SU-DHL-6 (cell line): ENCODE measurements at regions not wholly inside any gene's neighbourhood (a gene's known extent, or its start where the extent isn't known, plus 50 kb on each side); places are given as distances from the start of the nearest gene placed in this dataset.

ENCODE experiments used
- EZH2phosphoT487 ChIP-seq: fragments of 200-600 bp; sonication (generic), shearing (Covaris generic); conservative IDR thresholded peaks from 2 replicates; pipeline ENCODE4 v1.6.1; 2018; ENCODE audit warnings: mild to moderate bottlenecking, antibody characterized with exemption, low read length, moderate library complexity, mixed read lengths
- TF ChIP-seq, protein P1 (sequence below): fragments of 200-600 bp; sonication (generic); IDR thresholded peaks from one replicate; pipeline ENCODE4 v1.5.1; 2017; ENCODE audit warnings: antibody characterized with exemption, mild to moderate bottlenecking, low read length, moderate library complexity; ENCODE audit not compliant: insufficient read depth, poor library complexity, severe bottlenecking

DNA sequence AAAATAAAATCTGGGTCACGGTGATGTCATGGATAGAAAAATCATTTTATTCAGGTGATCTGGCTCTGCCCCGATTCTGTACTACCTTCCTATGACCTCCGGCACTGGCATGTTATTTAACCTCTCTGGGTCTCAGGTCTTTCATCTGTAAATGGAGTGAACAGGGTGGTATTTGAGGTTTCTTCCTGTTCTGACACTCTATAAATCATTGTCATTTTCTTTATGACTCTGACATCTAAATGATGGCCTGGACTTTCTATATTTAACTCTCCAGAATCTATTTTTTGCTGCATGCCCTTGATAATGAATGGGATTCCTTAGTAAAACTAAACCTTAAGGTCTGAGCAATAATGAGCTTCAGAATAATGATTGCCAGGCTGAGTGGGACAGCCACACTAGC is 422.0 kb upstream of the CNKSR2 start:
- TF ChIP-seq, protein P1, sequence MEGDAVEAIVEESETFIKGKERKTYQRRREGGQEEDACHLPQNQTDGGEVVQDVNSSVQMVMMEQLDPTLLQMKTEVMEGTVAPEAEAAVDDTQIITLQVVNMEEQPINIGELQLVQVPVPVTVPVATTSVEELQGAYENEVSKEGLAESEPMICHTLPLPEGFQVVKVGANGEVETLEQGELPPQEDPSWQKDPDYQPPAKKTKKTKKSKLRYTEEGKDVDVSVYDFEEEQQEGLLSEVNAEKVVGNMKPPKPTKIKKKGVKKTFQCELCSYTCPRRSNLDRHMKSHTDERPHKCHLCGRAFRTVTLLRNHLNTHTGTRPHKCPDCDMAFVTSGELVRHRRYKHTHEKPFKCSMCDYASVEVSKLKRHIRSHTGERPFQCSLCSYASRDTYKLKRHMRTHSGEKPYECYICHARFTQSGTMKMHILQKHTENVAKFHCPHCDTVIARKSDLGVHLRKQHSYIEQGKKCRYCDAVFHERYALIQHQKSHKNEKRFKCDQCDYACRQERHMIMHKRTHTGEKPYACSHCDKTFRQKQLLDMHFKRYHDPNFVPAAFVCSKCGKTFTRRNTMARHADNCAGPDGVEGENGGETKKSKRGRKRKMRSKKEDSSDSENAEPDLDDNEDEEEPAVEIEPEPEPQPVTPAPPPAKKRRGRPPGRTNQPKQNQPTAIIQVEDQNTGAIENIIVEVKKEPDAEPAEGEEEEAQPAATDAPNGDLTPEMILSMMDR = no peak
- no peak for TF ChIP-seq EZH2phosphoT487
